Right cardiac atrium (tissue), 5 donors: ENCODE measurements at regions not wholly inside any gene's neighbourhood (a gene's known extent, or its start where the extent isn't known, plus 50 kb on each side); places are given as distances from the start of the nearest gene placed in this dataset.

Experiments used
- ATAC-seq, 2 donors: fragments of 200-7000 bp; cut with Tn5 transposase; one replicate each; pipeline versions ENCODE4 v1.8.0 to v1.9.1; 2020; ENCODE audit warnings: moderate library complexity in 2 of 2, mild to moderate bottlenecking in 1 of 2
- DNase-seq, 3 donors: peaks; one replicate each; pipeline ENCODE4 v3.0.0-alpha.2; 2020
- H3K27ac ChIP-seq: one replicate; pipeline ENCODE4 v1.5.1; 2013; ENCODE audit warnings: mild to moderate bottlenecking, low read length, control low read depth, moderate library complexity
- H3K27me3 ChIP-seq: one replicate; pipeline ENCODE4 v1.6.1; 2013; ENCODE audit not compliant: control insufficient read depth, insufficient read depth
- H3K4me1 ChIP-seq: one replicate; pipeline ENCODE4 v1.6.1; 2013; ENCODE audit warnings: low read length; ENCODE audit not compliant: control insufficient read depth, insufficient read depth
- H3K4me3 ChIP-seq: one replicate; pipeline ENCODE4 v1.5.1; 2013; ENCODE audit warnings: low read length, control low read depth
- H3K9me3 ChIP-seq: one replicate; pipeline ENCODE4 v1.6.1; 2013; ENCODE audit warnings: low read length; ENCODE audit not compliant: control insufficient read depth
- WGBS: extraction: QIAGEN DNeasy Blood & Tissue Kit; methylation state at CpG from one replicate; pipeline ENCODE4 v1.1.7; 2013; 5-methylcytosine and 5-hydroxymethylcytosine counted together
- intact Hi-C, 4 donors: fragments of 100-400 bp; cut with DNase I; formaldehyde crosslinking; loops; one replicate each; pipeline versions ENCODE4 v1.11.0 to v1.14.0; 2022 to 2023
- donor health status: healthy with polysubstance abuse.
- donor health status: DM: no; HTN: yes; CAD: no.
- donor health status: DM: no; HTN: no; CAD: no.
- donor health status: DM: no; HTN: yes; CAD: no; lungs with severe emphysema.
- donor health status: DM: yes; HTN: yes; CAD: no.

DNA sequence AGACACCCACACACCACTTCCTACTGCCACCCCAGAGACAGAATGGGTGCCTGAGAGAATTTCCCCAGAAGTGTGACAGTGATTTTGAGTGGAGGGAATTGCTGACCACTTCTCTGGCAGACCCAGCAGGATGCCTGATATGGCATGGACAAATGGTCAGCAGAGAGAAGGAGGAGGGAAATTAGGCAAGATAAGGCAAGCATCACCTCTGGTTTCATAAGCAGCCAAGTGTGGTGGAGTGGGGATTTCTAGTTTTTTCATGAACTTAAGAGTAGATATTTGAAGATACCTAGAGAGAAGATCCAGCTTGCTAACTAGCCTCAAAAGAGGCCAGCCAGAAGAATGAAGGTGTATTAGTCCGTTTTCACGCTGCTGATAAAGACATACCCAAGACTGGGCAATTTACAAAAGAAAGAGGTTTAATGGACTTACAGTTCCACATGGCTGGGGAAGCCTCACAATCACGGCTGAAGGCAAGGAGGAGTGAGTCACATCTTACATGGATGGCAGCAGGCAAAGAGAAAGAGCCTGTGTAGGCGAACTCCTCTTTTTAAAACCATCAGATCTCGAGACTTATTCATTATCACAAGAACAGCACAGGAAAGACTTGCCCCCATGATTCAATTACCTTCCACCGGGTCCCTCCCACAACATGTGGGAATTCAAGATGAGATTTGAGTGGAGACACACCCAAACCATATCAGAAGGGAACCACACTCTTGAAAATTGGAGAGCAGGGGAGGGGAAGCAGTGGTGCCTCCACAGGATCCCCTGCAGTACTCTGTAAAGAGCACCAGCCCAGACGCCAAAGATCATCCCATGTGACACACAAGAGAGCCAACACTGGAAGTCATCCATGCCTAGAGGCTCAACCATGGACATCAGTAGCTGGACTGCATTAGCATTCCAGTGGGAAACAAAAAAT, 64.2 kb downstream of the RBM43 start:
- ATAC-seq (no peak), DNase-seq (no peak)
- intact Hi-C loops: no loop called here
- H3K9me3 ChIP-seq: no peaks in the 10 kb centered on the region
- no peaks in the 10 kb centered on the region for H3K27me3 ChIP-seq
- H3K4me1 ChIP-seq: no peaks in the 10 kb centered on the region
- no peak overlapping the region for H3K4me3 ChIP-seq
- no peak overlapping the region for H3K27ac ChIP-seq
- 79% methylated on average over 7 of the region's 7 CpGs for WGBS

DNA sequence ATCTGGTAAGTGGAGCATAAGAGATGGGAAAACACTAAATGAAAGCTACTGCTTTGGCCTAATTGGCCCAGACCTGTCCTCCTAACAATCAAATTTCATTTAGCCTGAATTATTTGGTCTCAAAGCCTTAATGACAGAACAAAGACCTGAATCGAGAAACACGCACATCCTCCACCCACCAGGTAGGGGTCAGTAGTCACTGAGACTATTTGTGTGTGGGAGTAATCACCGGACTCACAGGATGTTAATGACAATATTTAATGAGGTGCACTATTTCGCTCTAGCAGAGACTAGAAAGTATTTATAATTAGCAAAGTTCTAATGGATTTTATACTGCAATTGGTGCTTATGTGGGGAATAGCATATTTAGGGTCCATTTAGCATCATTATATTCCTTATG, 68.1 kb downstream of the RBM43 start:
- Histone ChIP-seq H3K27ac (no peak overlapping the region), H3K4me3 (no peak overlapping the region), H3K27me3 (no peaks in the 10 kb centered on the region), H3K4me1 (no peaks in the 10 kb centered on the region), H3K9me3 (no peaks in the 10 kb centered on the region)
- intact Hi-C loops: no loop called here
- 74% methylated on average over 4 of the region's 4 CpGs for WGBS
- DNase-seq: no peak
- no peak for ATAC-seq

DNA sequence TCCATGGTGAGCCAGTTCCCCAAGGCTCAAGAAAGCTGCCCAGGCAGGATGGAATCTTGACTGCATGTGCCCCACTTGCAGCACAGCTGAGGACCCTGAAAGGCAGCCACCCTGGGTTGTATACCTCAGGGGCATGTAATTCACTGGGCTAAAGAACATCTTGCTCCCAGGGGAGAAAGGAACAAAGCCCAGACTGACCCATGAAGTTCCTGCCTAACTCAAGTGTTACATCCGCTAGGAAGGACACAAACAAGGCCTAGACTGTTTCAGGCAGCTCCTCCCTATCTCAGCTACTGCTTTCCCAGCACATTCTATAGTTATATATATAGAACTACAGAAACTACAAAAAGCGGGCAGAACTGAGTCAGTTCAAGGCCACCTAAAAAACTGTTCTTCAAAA, 69.0 kb downstream of the RBM43 start:
- Histone ChIP-seq H3K4me3 (no peak overlapping the region), H3K27me3 (no peaks in the 10 kb centered on the region), H3K4me1 (no peaks in the 10 kb centered on the region), H3K9me3 (no peaks in the 10 kb centered on the region), H3K27ac (no peak overlapping the region)
- WGBS: 85% methylated on average over 2 of the region's 2 CpGs
- intact Hi-C loops: no loop called here
- no peak for ATAC-seq
- DNase-seq: no peak

DNA sequence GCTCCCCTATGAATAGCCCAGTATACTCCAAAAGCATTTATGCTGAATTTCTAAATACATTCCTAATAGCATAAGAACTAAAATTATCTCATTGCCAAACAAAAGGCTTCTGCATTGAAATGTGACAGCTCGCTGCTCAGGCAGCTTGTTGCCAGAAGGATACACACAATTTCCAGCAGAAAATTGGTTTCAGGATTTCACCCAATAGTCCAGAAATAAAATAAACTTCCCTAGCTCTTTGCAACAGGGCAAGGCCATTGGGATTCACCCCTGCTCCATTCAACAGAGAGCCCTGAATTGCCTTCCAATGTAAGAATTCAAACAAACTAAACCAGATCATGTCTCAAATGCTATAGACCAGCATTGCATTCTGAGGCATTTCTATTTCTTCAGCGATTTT, 70.7 kb downstream of the RBM43 start:
- H3K4me3 ChIP-seq: no peak overlapping the region
- ATAC-seq: no peak

DNA sequence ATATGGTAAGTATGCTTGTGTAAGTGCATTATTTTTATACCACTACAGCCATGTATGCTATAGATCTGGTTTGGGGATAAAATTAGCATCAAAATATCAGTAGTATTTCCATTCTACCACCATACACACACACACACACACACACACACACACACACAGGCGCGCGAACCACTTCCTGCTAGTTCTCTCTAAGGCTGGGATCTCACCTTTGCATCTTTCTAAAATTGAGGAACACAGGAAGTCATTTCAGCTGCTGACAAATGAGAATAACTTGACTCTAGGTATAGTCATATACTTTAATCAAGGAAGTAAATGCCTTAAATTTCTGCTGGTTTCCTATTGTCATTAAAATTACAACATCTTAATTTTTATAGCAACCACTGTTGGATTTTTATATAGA, 72.5 kb downstream of the RBM43 start:
- H3K9me3 ChIP-seq: no peaks in the 10 kb centered on the region
- no peaks in the 10 kb centered on the region for H3K27me3 ChIP-seq
- ATAC-seq: no peak
- intact Hi-C loops: no loop called here
- 70% methylated on average over 3 of the region's 3 CpGs for WGBS
- no peaks in the 10 kb centered on the region for H3K4me1 ChIP-seq
- H3K27ac ChIP-seq: no peak overlapping the region
- H3K4me3 ChIP-seq: no peak overlapping the region
- no peak for DNase-seq

More for the DNA sequence above, 70.7 kb downstream of the RBM43 start:
- Histone ChIP-seq H3K9me3 (no peaks in the 10 kb centered on the region), H3K4me1 (no peaks in the 10 kb centered on the region), H3K27me3 (no peaks in the 10 kb centered on the region), H3K27ac (no peak overlapping the region)
- intact Hi-C loops: no loop called here
- no peak for DNase-seq
- WGBS: 62% methylated on average over 2 of the region's 2 CpGs

DNA sequence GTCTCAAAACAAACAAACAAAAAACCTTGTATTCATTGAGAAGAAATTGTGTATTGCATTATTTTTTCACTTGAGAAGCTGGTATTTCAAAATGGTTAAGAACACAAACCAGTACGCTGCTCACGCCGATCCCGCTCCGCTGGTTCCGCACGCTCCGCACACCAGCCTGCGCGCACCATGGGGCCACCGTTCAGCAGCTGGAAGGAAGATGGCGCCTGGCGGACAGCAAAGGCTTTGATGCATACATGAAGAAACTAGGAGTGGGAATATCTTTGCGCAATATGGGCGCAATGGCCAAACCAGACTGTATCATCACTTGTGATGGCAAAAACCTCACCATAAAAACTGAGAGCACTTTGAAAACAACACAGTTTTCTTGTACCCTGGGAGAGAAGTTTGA, 75.7 kb downstream of the RBM43 start:
- Histone ChIP-seq H3K4me1 (no peaks in the 10 kb centered on the region), H3K4me3 (no peak overlapping the region), H3K27me3 (no peaks in the 10 kb centered on the region), H3K9me3 (no peaks in the 10 kb centered on the region), H3K27ac (no peak overlapping the region)
- intact Hi-C loops: no loop called here
- 98% methylated on average over 15 of the region's 15 CpGs for WGBS
- no peak for DNase-seq
- no peak for ATAC-seq

DNA sequence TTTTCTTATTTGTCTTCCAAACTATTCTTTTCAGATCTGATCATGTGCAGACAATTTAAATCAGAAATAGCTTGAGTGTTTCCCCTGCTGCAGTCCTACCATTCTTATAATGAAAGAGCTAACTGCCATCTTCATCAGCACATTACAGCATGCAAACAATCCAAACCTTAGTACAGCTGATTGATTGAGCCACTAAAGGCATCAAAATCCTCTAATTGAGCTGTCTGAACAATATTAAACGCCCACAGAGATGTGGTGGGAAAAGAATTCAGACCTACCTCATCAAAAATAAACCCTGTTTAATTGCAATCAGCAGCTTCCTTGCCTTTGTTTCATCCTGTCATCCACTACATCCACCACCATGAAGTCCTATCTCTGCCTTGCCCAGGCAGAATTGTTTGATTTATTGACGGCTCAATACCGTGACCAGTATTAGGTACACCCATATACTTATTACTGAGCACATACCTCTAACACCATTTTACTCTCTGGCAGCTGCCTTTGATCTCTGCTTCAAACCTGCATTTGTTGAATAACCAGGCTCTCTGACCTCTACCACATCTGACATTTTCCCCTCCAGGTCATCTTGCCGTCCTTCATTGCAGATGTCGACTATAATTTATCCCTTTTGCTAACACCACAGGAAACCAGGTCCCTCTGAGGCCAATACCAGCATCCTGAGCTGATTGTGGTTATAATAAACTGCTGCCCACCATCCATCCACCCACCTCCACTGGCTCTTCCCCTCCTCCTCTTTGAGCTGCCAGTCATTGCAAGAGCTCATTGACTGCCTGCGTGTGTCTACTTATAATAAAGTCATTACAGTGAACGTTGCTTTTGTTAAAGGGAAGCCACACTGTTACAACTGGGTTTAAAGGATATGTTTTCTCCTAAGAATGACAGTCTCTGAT, 78.5 kb downstream of the RBM43 start:
- intact Hi-C loops: no loop called here
- H3K27ac ChIP-seq: no peak overlapping the region
- DNase-seq (no peak), ATAC-seq (no peak)
- H3K9me3 ChIP-seq: no peaks in the 10 kb centered on the region
- no peak overlapping the region for H3K4me3 ChIP-seq
- H3K27me3 ChIP-seq: no peaks in the 10 kb centered on the region
- no peaks in the 10 kb centered on the region for H3K4me1 ChIP-seq
- 75% methylated on average over 7 of the region's 7 CpGs for whole genome bisulfite sequencing

DNA sequence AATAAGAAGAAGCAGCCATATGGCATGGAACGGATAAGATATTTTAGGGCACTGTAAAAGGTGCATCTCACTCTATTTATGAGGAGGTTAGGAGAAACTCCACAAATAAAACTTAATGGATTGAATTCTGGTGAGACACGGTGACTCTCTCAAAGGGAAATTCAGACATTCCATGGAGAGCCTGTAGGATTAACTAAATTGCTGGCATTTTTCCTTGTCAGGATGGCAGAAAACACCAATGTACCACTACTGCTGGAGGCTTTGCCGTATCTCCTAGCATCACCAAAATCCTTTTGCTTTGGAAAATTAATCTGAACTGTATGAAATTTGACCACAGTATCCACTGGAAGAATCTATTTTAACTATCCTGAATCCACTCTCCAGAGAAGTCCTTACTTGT, 79.3 kb downstream of the RBM43 start:
- DNase-seq (no peak), ATAC-seq (no peak)
- H3K4me1 ChIP-seq: no peaks in the 10 kb centered on the region
- 86% methylated on average over 3 of the region's 3 CpGs for WGBS
- intact Hi-C loops: no loop called here
- no peaks in the 10 kb centered on the region for H3K9me3 ChIP-seq
- H3K4me3 ChIP-seq: no peak overlapping the region
- H3K27me3 ChIP-seq: no peaks in the 10 kb centered on the region
- no peak overlapping the region for H3K27ac ChIP-seq

DNA sequence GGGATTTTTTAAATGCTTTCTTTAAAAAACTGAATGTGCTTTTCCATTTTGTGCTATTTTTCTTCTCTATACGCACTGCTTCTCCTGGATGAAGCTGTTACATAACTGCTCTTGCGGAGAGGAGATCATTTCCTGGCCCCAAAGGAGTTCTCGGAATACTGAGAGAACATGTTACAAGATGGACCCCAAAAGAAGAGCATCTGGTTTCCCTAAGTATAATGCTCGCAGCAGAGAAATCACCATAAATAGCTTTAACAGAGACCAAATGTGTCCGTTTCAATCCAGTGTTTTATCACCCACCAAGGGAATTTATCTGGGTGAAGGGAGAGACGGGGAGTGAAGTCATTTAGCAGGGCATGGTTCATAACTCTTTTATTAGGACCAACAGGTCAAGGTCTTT, 80.1 kb downstream of the RBM43 start:
- 67% methylated on average over 6 of the region's 6 CpGs for WGBS
- Histone ChIP-seq H3K27ac (no peak overlapping the region), H3K27me3 (no peaks in the 10 kb centered on the region), H3K4me3 (no peak overlapping the region), H3K9me3 (no peaks in the 10 kb centered on the region), H3K4me1 (no peaks in the 10 kb centered on the region)
- ATAC-seq (no peak), DNase-seq (no peak)
- intact Hi-C loops: no loop called here

DNA sequence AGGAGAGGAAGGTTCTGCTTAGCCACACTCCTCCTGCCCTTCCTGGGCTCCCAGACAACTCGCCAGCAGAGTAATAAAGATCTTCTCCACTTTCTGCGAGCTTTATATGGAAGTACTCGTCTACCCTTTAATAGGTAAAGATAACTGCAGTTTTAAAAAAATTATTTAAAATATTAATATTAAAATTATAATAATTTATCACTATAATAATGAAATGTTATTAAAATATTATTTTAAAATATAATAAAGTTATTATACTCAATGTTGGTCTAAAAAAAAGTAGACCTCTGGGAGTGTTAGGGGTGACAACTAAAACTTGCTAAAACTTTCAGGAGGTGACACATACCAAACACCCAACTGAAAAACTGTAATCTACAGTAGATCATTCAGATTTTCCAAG, 81.5 kb downstream of the RBM43 start:
- 84% methylated on average over 3 of the region's 3 CpGs for WGBS
- intact Hi-C loops: no loop called here
- H3K4me3 ChIP-seq: no peak overlapping the region
- no peaks in the 10 kb centered on the region for H3K4me1 ChIP-seq
- no peaks in the 10 kb centered on the region for H3K27me3 ChIP-seq
- DNase-seq (no peak), ATAC-seq (no peak)
- H3K9me3 ChIP-seq: no peaks in the 10 kb centered on the region
- no peak overlapping the region for H3K27ac ChIP-seq

DNA sequence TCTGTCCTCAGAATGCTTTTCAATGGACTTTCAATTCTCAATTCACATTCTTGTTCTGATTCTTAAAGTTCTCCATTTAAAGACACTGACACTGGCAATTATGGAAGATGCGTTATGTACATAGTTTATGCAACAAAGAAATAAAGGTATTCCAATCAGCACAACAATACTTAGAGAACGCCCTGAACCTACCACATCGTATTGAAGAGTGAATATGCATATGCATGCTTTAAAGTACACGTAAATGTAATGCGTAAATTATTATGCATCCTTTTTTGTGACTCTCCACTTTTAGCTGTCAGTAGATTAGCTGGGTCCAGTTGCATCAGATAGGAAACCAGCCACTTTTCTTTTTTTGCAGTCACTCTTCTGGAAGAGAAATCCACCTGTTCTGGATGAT, 83.5 kb downstream of the RBM43 start:
- Histone ChIP-seq H3K4me1 (no peaks in the 10 kb centered on the region), H3K9me3 (no peaks in the 10 kb centered on the region), H3K27me3 (no peaks in the 10 kb centered on the region), H3K4me3 (no peak overlapping the region), H3K27ac (no peak overlapping the region)
- DNase-seq: no peak
- 79% methylated on average over 5 of the region's 5 CpGs for WGBS
- intact Hi-C loops: no loop called here
- ATAC-seq: no peak
